PC-9 (cell line): ENCODE measurements at regions not wholly inside any gene's neighbourhood (a gene's known extent, or its start where the extent isn't known, plus 50 kb on each side); places are given as distances from the start of the nearest gene placed in this dataset.

Experiments
- CTCF ChIP-seq: fragments of 200-600 bp; sonication (generic); conservative IDR thresholded peaks from 2 replicates; pipeline ENCODE4 v1.6.1; 2017; ENCODE audit warnings: mixed run types, antibody characterized with exemption, mild to moderate bottlenecking, moderate library complexity
- EZH2 ChIP-seq: fragments of 200-600 bp; sonication (generic); IDR thresholded peaks from 2 replicates; pipeline ENCODE4 v1.8.0; 2017; ENCODE audit warnings: antibody characterized with exemption, low read depth

GRCh38 chr11:128297091-128297651 is 290.2 kb downstream of the ETS1 start:
- TF ChIP-seq CTCF (no peak), EZH2 (no peak)
